ENCODE measurements at regions not wholly inside any gene's neighbourhood (a gene's known extent, or its start where the extent isn't known, plus 50 kb on each side); places are given as distances from the start of the nearest gene placed in this dataset.

DNA sequence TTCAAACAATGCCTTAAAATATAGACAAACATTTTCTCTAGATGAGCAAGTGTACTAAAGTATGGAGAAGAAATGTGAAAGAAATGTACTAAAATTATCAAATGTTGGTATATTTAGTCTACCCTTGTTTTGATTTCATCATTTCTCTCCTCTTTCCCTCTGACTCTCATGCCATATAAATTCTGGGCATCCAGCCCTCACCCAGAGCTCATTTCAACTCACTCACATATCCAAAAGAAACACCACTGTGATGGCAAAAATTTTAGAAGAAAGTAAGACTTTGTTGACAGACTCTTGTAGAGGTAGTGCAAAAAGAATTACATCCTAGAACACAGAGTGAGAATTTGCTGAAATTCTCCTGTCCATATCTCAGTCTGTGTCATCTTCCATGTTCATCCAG is 377.8 kb upstream of the SUCLG2 start:
- no peak for TF ChIP-seq POLR2AphosphoS5 (IDR thresholded peaks at IDR 0.05; ENCODE audit: low read depth, low read length)
- TF ChIP-seq, protein P1, sequence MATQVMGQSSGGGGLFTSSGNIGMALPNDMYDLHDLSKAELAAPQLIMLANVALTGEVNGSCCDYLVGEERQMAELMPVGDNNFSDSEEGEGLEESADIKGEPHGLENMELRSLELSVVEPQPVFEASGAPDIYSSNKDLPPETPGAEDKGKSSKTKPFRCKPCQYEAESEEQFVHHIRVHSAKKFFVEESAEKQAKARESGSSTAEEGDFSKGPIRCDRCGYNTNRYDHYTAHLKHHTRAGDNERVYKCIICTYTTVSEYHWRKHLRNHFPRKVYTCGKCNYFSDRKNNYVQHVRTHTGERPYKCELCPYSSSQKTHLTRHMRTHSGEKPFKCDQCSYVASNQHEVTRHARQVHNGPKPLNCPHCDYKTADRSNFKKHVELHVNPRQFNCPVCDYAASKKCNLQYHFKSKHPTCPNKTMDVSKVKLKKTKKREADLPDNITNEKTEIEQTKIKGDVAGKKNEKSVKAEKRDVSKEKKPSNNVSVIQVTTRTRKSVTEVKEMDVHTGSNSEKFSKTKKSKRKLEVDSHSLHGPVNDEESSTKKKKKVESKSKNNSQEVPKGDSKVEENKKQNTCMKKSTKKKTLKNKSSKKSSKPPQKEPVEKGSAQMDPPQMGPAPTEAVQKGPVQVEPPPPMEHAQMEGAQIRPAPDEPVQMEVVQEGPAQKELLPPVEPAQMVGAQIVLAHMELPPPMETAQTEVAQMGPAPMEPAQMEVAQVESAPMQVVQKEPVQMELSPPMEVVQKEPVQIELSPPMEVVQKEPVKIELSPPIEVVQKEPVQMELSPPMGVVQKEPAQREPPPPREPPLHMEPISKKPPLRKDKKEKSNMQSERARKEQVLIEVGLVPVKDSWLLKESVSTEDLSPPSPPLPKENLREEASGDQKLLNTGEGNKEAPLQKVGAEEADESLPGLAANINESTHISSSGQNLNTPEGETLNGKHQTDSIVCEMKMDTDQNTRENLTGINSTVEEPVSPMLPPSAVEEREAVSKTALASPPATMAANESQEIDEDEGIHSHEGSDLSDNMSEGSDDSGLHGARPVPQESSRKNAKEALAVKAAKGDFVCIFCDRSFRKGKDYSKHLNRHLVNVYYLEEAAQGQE (IDR thresholded peaks at IDR 0.05; ENCODE audit: insufficient read depth in 1 of 2, low read depth in 2 of 2, low read length in 2 of 2), result no peak
- TF ChIP-seq SIN3A (IDR thresholded peaks at IDR 0.05; ENCODE audit: borderline replicate concordance, insufficient read depth, low read length), result no peak
